GM12874 (cell line): ENCODE measurements at regions not wholly inside any gene's neighbourhood (a gene's known extent, or its start where the extent isn't known, plus 50 kb on each side); places are given as distances from the start of the nearest gene placed in this dataset.

Source experiments
- TF ChIP-seq, protein P1 (sequence below): IDR thresholded peaks from 2 replicates; pipeline ENCODE4 v1.5.1; 2011; ENCODE audit warnings: low read depth, mild to moderate bottlenecking, control low read depth, low read length, moderate library complexity; ENCODE audit not compliant: insufficient read depth

GRCh38 chr4:85106805-85107336, 140.4 kb upstream of the WDFY3 start:
- TF ChIP-seq, protein P1, sequence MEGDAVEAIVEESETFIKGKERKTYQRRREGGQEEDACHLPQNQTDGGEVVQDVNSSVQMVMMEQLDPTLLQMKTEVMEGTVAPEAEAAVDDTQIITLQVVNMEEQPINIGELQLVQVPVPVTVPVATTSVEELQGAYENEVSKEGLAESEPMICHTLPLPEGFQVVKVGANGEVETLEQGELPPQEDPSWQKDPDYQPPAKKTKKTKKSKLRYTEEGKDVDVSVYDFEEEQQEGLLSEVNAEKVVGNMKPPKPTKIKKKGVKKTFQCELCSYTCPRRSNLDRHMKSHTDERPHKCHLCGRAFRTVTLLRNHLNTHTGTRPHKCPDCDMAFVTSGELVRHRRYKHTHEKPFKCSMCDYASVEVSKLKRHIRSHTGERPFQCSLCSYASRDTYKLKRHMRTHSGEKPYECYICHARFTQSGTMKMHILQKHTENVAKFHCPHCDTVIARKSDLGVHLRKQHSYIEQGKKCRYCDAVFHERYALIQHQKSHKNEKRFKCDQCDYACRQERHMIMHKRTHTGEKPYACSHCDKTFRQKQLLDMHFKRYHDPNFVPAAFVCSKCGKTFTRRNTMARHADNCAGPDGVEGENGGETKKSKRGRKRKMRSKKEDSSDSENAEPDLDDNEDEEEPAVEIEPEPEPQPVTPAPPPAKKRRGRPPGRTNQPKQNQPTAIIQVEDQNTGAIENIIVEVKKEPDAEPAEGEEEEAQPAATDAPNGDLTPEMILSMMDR = no peak

- TF ChIP-seq, protein P1 = no peak
Measured at GRCh38 chr4:85107553-85107952, 141.1 kb upstream of the WDFY3 start.

GRCh38 chr4:85113706-85114105, 147.2 kb upstream of the WDFY3 start:
- TF ChIP-seq, protein P1 = no peak

GRCh38 chr4:85114526-85114925, 148.0 kb upstream of the WDFY3 start:
- TF ChIP-seq, protein P1 = no peak

GRCh38 chr4:85116008-85116407, 149.5 kb upstream of the WDFY3 start:
- TF ChIP-seq, protein P1 = no peak

DNA sequence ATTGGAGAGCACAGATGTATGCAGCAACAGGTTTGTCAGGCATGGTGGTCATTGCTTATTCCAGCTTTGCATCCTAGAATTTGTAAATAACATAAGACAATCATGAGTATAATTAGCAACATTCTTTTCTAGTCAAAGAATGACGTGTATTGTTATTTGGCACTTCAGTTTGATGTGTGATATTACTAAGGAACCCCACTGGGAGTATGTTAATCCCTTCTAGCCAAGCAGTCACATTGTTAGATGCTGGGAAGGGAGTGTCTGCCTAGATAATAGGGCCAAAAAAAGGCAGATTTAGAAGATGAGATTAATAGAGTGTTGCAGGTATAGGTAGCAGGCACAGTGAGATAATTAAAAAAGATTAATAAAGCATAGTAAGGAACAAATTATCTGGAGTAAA, 159.2 kb upstream of the WDFY3 start:
- TF ChIP-seq, protein P1 = no peak

- TF ChIP-seq, protein P1 = no peak
Measured at GRCh38 chr4:85126991-85127591, 160.6 kb upstream of the WDFY3 start.

GRCh38 chr4:85127653-85128052, 161.2 kb upstream of the WDFY3 start:
- TF ChIP-seq, protein P1 = peak; percentile 68
